Ovary (tissue), 7 donors: ENCODE measurements at regions not wholly inside any gene's neighbourhood (a gene's known extent, or its start where the extent isn't known, plus 50 kb on each side); places are given as distances from the start of the nearest gene placed in this dataset.

ENCODE experiments used
- DNase-seq, 5 donors: peaks; one replicate each; pipeline ENCODE4 v3.0.0-alpha.2; 2019 to 2020
- H3K27ac ChIP-seq, 2 donors: fragments of 200-600 bp; one replicate each; pipeline versions ENCODE4 v1.5.1 to v1.8.0; 2019 to 2022
- H3K27me3 ChIP-seq: fragments of 200-600 bp; one replicate; pipeline ENCODE4 v1.8.0; 2022
- H3K36me3 ChIP-seq: fragments of 200-600 bp; sonication (generic); one replicate; pipeline ENCODE4 v1.5.1; 2019
- H3K4me1 ChIP-seq: one replicate; pipeline ENCODE4 v1.8.1; 2013; ENCODE audit warnings: mild to moderate bottlenecking, moderate library complexity; ENCODE audit not compliant: insufficient read depth
- H3K4me3 ChIP-seq: fragments of 200-600 bp; sonication (generic); one replicate; pipeline ENCODE4 v1.5.1; 2017
- H3K9me3 ChIP-seq, 2 donors: fragments of 200-600 bp in 1 of 2; sonication (generic) in 1 of 2; one replicate each; pipeline versions ENCODE4 v1.5.1 to v1.8.1; 2013 to 2019; ENCODE audit warnings: mild to moderate bottlenecking in 1 of 2, moderate library complexity in 1 of 2
- EP300 ChIP-seq: sonication (generic); formaldehyde crosslinking; IDR thresholded peaks from one replicate; pipeline ENCODE4 v1.6.1; 2017; ENCODE audit warnings: antibody characterized with exemption
- POLR2A ChIP-seq: fragments of 450-650 bp; IDR thresholded peaks from one replicate; pipeline ENCODE4 v1.6.1; 2017; ENCODE audit warnings: antibody characterized with exemption, mild to moderate bottlenecking, moderate library complexity
- WGBS, 3 donors: extraction: QIAGEN DNeasy Blood & Tissue Kit in 1 of 3; methylation state at CpG; one replicate each; pipeline versions ENCODE4 v1.1.5 to v1.1.7; 2013 to 2017; 5-methylcytosine and 5-hydroxymethylcytosine counted together
- intact Hi-C, 4 donors: fragments of 100-400 bp; cut with DNase I; formaldehyde crosslinking; loops; one replicate each; pipeline versions ENCODE4 v1.11.0 to v1.15.1; 2022 to 2023
- TF ChIP-seq, protein P1 (sequence below), 3 donors: fragments of 450-650 bp in 2 of 3; fragments of 200-600 bp in 1 of 3; IDR thresholded peaks; one replicate each; pipeline versions ENCODE4 v1.5.1 to v1.8.0; 2016 to 2022; ENCODE audit warnings: antibody characterized with exemption in 3 of 3, mild to moderate bottlenecking in 1 of 3
- donor health status: DM: no; HTN: no; CAD: no; lungs with moderate emphysema.
- donor health status: DM: no; HTN: no; CAD: no.
- donor health status: Bipolar disorder and iron deficiency.
- donor health status: DM: no; HTN: no; CAD: no.
- donor health status: DM: yes; HTN: yes; CAD: no.

DNA sequence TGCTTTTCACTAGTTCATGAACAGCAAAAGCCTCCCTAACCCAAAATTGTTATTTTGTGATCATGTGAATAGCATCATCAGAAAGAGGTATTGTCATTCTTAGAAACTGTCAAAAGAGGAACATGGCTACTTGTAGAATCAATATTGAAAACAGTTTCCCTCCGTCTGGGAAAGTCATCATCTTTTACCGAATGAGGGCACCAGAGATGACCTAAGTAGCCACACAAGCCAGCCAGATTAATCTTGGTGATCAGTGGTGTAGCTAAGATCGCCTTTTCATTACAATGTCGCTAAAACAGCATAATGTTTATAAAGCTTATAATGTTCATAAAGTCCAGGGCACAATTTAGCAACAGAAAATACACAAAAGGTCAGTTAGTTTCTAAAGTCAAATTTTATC lies 136.1 kb downstream of the SIPA1L2 start:
- no peaks in the 10 kb centered on the region for H3K27me3 ChIP-seq
- no peak overlapping the region for H3K27ac ChIP-seq
- no peak overlapping the region for H3K4me3 ChIP-seq
- H3K4me1 ChIP-seq, result peaks cover 3% of the 10 kb centered on the region
- intact Hi-C loops, result no loop called here
- 94 to 95% (median 94%) methylated on average over 4 of the region's 4 CpGs for WGBS, 3 donors
- no peak for TF ChIP-seq POLR2A
- H3K9me3 ChIP-seq, result no peaks in the 10 kb centered on the region
- no peaks in the 10 kb centered on the region for H3K36me3 ChIP-seq
- DNase-seq, result no peak

DNA sequence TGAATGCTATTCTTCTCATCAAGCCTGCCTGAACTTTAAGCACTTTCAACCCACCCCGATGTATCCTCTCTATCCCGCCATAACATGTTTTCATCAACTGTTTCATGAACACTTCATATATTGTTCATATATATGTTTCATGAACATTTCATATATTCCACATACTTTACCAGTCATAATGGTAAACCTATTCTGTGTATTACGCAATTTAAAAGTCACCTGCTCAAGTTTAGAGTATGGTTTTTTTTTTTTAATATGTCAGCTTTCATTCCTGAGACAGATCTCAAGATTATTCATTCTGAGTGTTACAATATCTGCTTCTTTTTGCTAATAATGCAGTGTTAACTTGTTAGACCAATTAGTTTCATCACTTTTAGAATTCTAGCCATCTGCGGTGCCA lies 140.7 kb downstream of the SIPA1L2 start:
- Histone ChIP-seq H3K4me1 (no peaks in the 10 kb centered on the region), H3K27me3 (no peaks in the 10 kb centered on the region), H3K27ac (no peak overlapping the region), H3K4me3 (no peak overlapping the region), H3K9me3 (no peaks in the 10 kb centered on the region), H3K36me3 (no peaks in the 10 kb centered on the region)
- 97 to 99% (median 98%) methylated on average over 4 of the region's 4 CpGs for WGBS, 3 donors
- intact Hi-C loops, result no loop called here
- no peak for DNase-seq
- TF ChIP-seq, protein P1, sequence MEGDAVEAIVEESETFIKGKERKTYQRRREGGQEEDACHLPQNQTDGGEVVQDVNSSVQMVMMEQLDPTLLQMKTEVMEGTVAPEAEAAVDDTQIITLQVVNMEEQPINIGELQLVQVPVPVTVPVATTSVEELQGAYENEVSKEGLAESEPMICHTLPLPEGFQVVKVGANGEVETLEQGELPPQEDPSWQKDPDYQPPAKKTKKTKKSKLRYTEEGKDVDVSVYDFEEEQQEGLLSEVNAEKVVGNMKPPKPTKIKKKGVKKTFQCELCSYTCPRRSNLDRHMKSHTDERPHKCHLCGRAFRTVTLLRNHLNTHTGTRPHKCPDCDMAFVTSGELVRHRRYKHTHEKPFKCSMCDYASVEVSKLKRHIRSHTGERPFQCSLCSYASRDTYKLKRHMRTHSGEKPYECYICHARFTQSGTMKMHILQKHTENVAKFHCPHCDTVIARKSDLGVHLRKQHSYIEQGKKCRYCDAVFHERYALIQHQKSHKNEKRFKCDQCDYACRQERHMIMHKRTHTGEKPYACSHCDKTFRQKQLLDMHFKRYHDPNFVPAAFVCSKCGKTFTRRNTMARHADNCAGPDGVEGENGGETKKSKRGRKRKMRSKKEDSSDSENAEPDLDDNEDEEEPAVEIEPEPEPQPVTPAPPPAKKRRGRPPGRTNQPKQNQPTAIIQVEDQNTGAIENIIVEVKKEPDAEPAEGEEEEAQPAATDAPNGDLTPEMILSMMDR (IDR thresholded peaks at IDR 0.05), result no peak
- TF ChIP-seq EP300 (no peak), POLR2A (no peak)

DNA sequence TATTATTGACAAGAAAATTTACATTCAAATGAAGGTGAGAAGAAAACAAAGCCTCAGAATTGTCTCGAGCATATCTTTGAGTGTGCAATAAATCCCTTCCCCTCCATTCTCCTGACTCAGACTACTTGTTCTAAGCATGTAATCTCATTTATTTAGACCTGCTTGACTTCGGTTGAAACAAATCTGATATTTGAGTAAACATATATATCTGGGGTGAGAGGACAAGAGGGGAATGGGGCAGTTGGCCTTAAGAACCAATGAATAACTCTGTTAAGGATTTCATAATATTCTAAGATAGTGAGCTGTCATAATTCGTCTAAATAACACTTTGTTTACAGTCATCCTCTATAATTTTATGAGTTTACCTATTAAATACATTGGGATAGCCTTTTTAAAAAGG lies 142.7 kb downstream of the SIPA1L2 start:
- Histone ChIP-seq H3K36me3 (no peaks in the 10 kb centered on the region), H3K27ac (no peak overlapping the region), H3K4me3 (no peak overlapping the region), H3K9me3 (no peaks in the 10 kb centered on the region), H3K27me3 (no peaks in the 10 kb centered on the region), H3K4me1 (no peaks in the 10 kb centered on the region)
- TF ChIP-seq EP300 (no peak), POLR2A (no peak)
- TF ChIP-seq, protein P1 (IDR thresholded peaks at IDR 0.05), result no peak
- intact Hi-C loops, result no loop called here
- no peak for DNase-seq
- 63 to 80% (median 63%) methylated on average over 3 of the region's 3 CpGs for WGBS, 3 donors

DNA sequence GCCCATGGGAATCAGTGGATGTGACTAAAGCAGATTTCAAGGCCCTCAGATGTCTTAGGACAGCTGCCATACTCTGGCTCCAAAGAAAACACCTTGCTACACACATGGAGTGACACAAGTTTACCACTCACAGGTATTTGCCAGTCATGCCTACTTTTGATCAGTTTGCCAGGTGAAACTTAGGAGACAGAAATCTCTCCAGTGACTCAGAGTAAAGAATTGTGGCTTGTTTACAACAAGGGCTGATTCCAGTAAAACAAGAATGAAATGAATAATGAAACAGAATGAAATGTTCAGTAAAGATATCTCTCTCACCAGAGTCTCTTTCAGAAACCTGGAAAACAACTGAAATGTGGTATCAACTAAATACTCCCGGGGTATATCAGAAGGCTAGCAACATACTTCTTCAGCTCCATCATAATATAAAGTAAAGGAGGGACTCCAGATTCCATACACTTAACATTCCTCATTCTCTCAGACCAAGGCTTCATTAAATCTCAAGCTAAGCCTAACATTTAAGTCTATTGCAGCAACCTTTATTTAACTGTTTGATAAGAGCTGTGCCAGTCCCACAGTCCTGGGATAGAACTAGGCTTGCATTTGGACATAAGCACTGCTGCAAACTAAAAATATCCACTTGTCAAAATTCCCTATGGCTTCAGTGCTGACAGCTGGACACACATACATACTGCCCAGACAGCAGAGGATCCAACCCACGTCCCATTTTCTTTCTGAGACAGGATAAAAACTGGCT lies 143.3 kb downstream of the SIPA1L2 start:
- 47 to 62% (median 61%) methylated on average over 2 of the region's 2 CpGs for WGBS, 3 donors
- intact Hi-C loops, result no loop called here
- Histone ChIP-seq H3K4me1 (no peaks in the 10 kb centered on the region), H3K27me3 (no peaks in the 10 kb centered on the region), H3K9me3 (no peaks in the 10 kb centered on the region), H3K4me3 (no peak overlapping the region), H3K36me3 (no peaks in the 10 kb centered on the region), H3K27ac (no peak overlapping the region)
- TF ChIP-seq EP300, result no peak
- DNase-seq, result no peak

DNA sequence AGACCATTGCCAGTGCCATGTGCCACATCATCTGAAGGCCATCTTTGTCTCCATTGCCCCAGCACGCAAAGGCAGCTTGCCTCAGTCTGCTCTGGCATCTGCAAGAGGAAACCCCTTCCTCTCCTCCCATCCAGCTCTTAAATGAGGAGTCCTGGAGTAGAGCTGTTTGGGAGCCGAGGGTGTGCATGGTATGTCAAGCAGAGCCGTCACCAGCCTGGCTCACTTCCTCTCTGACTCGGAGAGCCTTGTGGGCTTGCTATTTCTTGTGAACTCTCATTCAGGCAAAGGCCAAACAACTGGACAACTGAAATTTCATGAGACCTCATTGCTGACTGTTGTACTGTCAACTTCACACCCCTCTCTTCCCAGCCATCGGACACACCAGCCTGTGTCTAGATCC lies 143.9 kb downstream of the SIPA1L2 start:
- intact Hi-C loops, result no loop called here
- Histone ChIP-seq H3K9me3 (no peaks in the 10 kb centered on the region), H3K36me3 (no peaks in the 10 kb centered on the region), H3K27me3 (no peaks in the 10 kb centered on the region), H3K27ac (no peak overlapping the region), H3K4me3 (no peak overlapping the region), H3K4me1 (no peaks in the 10 kb centered on the region)
- 89 to 92% (median 90%) methylated on average over 5 of the region's 5 CpGs for WGBS, 3 donors
- no peak for TF ChIP-seq POLR2A
- TF ChIP-seq, protein P1 (IDR thresholded peaks at IDR 0.05), result no peak
- no peak for TF ChIP-seq EP300
- DNase-seq, result no peak
